ENCODE measurements at regions not wholly inside any gene's neighbourhood (a gene's known extent, or its start where the extent isn't known, plus 50 kb on each side); places are given as distances from the start of the nearest gene placed in this dataset.

DNA sequence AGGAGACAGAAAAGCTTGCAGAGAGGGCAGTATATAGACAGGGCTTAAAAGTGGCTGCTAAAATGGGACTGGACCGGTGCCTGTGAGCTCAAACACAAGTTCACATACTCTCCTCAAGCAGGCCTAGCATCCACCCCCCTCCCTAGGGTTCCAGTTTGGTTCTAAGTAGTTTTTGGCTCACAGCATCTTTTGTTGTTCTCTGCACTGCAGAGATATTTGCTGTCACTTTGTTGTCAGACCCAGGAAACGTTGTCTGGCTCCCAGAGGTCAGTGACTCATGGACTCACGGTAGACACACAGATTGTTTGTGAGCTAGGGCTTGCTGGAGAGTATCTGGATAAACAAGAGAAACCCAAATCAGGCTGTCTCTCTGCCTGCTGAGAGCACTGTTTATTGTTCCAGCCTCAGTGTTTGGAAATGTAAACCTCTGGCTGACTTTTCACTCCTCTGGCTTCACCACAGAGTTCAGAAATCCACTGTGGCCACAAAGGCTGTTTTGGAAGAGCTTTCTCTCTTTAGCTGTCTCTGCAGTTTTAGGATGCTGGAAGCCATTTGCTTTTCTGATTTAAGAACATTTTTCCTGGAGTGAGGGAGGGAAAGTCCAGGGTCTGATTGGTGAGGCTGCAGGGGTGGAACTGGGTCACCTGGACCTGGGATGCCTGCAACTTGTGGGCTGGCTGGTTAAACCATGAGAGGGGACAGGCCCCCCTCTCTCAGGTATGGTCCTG is 303.7 kb upstream of the PLET1 start:
- no peak overlapping the region for H3K9ac ChIP-seq (ENCODE audit: low read length)
- no peak overlapping the region for H3K4me3 ChIP-seq (ENCODE audit: low read length)
- H3K79me2 ChIP-seq (ENCODE audit: low read length): no peaks in the 10 kb centered on the region
- H3K4me2 ChIP-seq (ENCODE audit: low read depth, low read length, poor library complexity, severe bottlenecking): no peak overlapping the region
- no peaks in the 10 kb centered on the region for H4K20me1 ChIP-seq (ENCODE audit: insufficient read depth, low read depth, low read length)
- DNase-seq: no peak
- H3K27ac ChIP-seq (ENCODE audit: low read length): no peak overlapping the region
- no peaks in the 10 kb centered on the region for H3K36me3 ChIP-seq (ENCODE audit: insufficient read depth, low read length)
- no peaks in the 10 kb centered on the region for H3K9me3 ChIP-seq (ENCODE audit: low read length)
- peaks cover under 1% of the 10 kb centered on the region; the same call in 1 of the 2 replicates for H3K4me1 ChIP-seq (ENCODE audit: low read length)
- no peaks in the 10 kb centered on the region for H3K27me3 ChIP-seq (ENCODE audit: low read length)
- H2AFZ ChIP-seq (ENCODE audit: low read length): no peak overlapping the region
- H3K9me2 ChIP-seq (replicated peaks; ENCODE audit: insufficient read depth, low read length): no peaks in the 10 kb centered on the region

DNA sequence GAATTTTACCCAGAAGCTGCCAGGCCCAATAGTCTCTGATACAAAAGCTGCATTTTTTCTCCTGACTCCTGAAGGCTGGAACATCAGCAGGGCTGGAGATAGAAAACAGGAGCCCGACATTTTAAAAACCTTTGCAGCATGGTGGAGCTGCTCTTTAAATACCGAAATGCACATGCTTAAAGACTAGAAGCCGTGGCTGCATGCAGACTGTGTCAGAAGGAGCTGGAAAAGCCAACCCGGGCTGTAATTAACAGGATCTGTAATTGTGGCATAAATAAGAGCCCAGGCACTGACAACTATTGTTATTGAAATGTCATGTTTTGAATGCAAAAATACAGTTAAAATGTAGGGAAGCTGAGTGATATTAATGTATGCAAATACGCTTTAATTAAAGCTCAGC is 304.9 kb upstream of the PLET1 start:
- Histone ChIP-seq H3K27ac (ENCODE audit: low read length) (no peak overlapping the region), H3K9me2 (replicated peaks; ENCODE audit: insufficient read depth, low read length) (no peaks in the 10 kb centered on the region), H3K4me1 (ENCODE audit: low read length) (peaks cover 4% of the 10 kb centered on the region), H4K20me1 (ENCODE audit: insufficient read depth, low read depth, low read length) (no peaks in the 10 kb centered on the region), H2AFZ (ENCODE audit: low read length) (no peak overlapping the region), H3K36me3 (ENCODE audit: insufficient read depth, low read length) (no peaks in the 10 kb centered on the region), H3K9me3 (ENCODE audit: low read length) (no peaks in the 10 kb centered on the region), H3K27me3 (ENCODE audit: low read length) (no peaks in the 10 kb centered on the region), H3K9ac (ENCODE audit: low read length) (no peak overlapping the region), H3K79me2 (ENCODE audit: low read length) (no peaks in the 10 kb centered on the region), H3K4me3 (ENCODE audit: low read length) (no peak overlapping the region), H3K4me2 (ENCODE audit: low read depth, low read length, poor library complexity, severe bottlenecking) (no peak overlapping the region)
- DNase-seq: no peak

DNA sequence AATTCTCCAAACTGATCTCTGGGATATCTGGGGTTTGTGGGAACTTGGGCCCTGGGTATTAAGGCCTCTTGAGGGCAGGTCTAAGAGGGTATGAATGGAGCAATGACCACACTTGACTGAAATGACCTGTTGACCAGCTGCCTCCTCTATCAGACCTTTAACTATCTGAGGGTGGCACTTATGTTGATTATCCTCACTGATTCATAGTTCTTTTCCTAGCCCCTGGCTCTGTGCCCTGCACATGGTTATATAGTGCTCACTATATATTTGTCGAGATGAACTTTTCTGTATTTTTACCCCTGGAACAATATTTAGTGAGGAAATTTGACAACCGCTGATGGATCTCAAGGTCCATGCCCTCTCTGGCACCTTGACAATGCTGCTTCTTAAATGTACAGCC is 305.5 kb upstream of the PLET1 start:
- no peak overlapping the region for H3K9ac ChIP-seq (ENCODE audit: low read length)
- H3K27ac ChIP-seq (ENCODE audit: low read length): no peak overlapping the region
- no peak overlapping the region for H2AFZ ChIP-seq (ENCODE audit: low read length)
- H4K20me1 ChIP-seq (ENCODE audit: insufficient read depth, low read depth, low read length): no peaks in the 10 kb centered on the region
- H3K4me3 ChIP-seq (ENCODE audit: low read length): no peak overlapping the region
- no peaks in the 10 kb centered on the region for H3K27me3 ChIP-seq (ENCODE audit: low read length)
- H3K9me2 ChIP-seq (replicated peaks; ENCODE audit: insufficient read depth, low read length): no peaks in the 10 kb centered on the region
- H3K79me2 ChIP-seq (ENCODE audit: low read length): no peaks in the 10 kb centered on the region
- DNase-seq: no peak
- H3K36me3 ChIP-seq (ENCODE audit: insufficient read depth, low read length): no peaks in the 10 kb centered on the region
- no peak overlapping the region for H3K4me2 ChIP-seq (ENCODE audit: low read depth, low read length, poor library complexity, severe bottlenecking)
- no peaks in the 10 kb centered on the region for H3K9me3 ChIP-seq (ENCODE audit: low read length)
- H3K4me1 ChIP-seq (ENCODE audit: low read length): peaks cover 4% of the 10 kb centered on the region

DNA sequence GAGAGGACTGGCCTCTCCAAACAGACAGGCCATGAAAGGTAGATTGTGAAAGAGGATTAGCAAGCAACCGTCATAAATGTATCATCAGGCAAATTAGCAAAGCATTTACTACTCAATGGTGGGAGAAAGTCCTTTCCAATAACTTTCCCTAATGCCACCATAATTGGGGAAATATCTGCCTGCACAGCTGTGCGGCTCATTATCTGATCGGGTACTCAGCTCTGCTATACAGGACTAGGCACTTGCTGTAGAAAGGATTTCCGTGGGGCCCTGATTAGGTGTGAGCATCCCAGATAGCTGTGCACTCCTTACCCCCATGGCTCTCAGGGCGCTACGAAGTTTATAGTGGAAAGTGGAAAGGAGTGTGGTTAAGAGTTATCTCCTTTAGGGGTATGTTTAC is 309.7 kb upstream of the PLET1 start:
- no peaks in the 10 kb centered on the region for H3K9me2 ChIP-seq (replicated peaks; ENCODE audit: insufficient read depth, low read length)
- H2AFZ ChIP-seq (ENCODE audit: low read length): no peak overlapping the region
- no peak overlapping the region for H3K27ac ChIP-seq (ENCODE audit: low read length)
- peaks cover 4% of the 10 kb centered on the region for H3K4me1 ChIP-seq (ENCODE audit: low read length)
- no peak overlapping the region for H3K4me3 ChIP-seq (ENCODE audit: low read length)
- no peak overlapping the region for H3K9ac ChIP-seq (ENCODE audit: low read length)
- no peaks in the 10 kb centered on the region for H3K79me2 ChIP-seq (ENCODE audit: low read length)
- H3K9me3 ChIP-seq (ENCODE audit: low read length): no peaks in the 10 kb centered on the region
- no peak overlapping the region for H3K4me2 ChIP-seq (ENCODE audit: low read depth, low read length, poor library complexity, severe bottlenecking)
- no peaks in the 10 kb centered on the region for H3K27me3 ChIP-seq (ENCODE audit: low read length)
- no peaks in the 10 kb centered on the region for H3K36me3 ChIP-seq (ENCODE audit: insufficient read depth, low read length)
- H4K20me1 ChIP-seq (ENCODE audit: insufficient read depth, low read depth, low read length): no peaks in the 10 kb centered on the region
- no peak for DNase-seq

DNA sequence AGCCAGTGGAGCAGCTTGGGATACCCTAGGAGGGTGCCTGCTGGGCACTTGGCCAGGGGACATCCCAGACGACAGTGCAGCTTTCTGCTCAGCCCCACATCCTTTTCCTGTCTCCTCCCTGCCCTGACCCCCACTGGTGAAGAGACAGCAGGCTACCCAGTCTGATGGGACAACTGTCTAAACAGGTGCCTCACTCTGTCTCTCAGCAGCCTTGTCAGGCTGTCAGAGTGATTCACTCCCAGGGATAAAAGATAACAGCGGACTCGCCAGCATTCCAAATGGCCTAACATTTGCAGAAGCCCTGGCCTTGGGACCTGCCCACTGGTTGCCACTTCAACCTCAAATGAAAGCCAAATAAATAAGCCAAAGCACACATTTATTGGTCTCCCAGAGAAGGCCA is 318.6 kb upstream of the PLET1 start:
- Histone ChIP-seq H3K9me2 (replicated peaks; ENCODE audit: insufficient read depth, low read length) (no peaks in the 10 kb centered on the region), H3K9me3 (ENCODE audit: low read length) (no peaks in the 10 kb centered on the region), H3K36me3 (ENCODE audit: insufficient read depth, low read length) (no peaks in the 10 kb centered on the region), H3K4me3 (ENCODE audit: low read length) (no peak overlapping the region), H4K20me1 (ENCODE audit: insufficient read depth, low read depth, low read length) (no peaks in the 10 kb centered on the region), H3K4me2 (ENCODE audit: low read depth, low read length, poor library complexity, severe bottlenecking) (no peak overlapping the region), H3K79me2 (ENCODE audit: low read length) (no peaks in the 10 kb centered on the region), H2AFZ (ENCODE audit: low read length) (no peak overlapping the region), H3K27ac (ENCODE audit: low read length) (no peak overlapping the region), H3K9ac (ENCODE audit: low read length) (no peak overlapping the region), H3K4me1 (ENCODE audit: low read length) (peaks cover 15% of the 10 kb centered on the region), H3K27me3 (ENCODE audit: low read length) (no peaks in the 10 kb centered on the region)
- no peak for DNase-seq

DNA sequence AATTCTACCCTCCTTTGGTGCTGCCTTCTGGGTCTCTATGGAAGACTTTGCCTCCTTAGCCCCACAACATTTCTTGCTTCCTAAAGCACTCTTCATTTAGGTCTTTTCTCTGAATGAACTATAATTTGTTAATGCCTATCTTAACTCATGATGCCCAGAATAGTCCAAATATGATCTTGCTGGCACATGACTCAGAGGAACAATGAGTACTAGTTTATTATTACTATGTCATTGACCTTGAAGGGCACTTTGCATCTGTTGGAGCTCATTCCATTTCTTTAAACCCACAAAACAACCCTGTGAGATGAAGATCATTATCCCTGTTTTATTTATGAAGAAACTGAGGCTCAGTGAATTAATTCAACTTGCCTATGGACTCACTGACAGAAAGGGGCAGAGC is 320.2 kb upstream of the PLET1 start:
- no peaks in the 10 kb centered on the region for H3K27me3 ChIP-seq (ENCODE audit: low read length)
- H2AFZ ChIP-seq (ENCODE audit: low read length): no peak overlapping the region
- H3K79me2 ChIP-seq (ENCODE audit: low read length): no peaks in the 10 kb centered on the region
- H3K9ac ChIP-seq (ENCODE audit: low read length): no peak overlapping the region
- DNase-seq: no peak
- no peaks in the 10 kb centered on the region for H4K20me1 ChIP-seq (ENCODE audit: insufficient read depth, low read depth, low read length)
- H3K4me3 ChIP-seq (ENCODE audit: low read length): no peak overlapping the region
- H3K4me1 ChIP-seq (ENCODE audit: low read length): peaks cover 15% of the 10 kb centered on the region
- no peaks in the 10 kb centered on the region for H3K36me3 ChIP-seq (ENCODE audit: insufficient read depth, low read length)
- no peak overlapping the region for H3K4me2 ChIP-seq (ENCODE audit: low read depth, low read length, poor library complexity, severe bottlenecking)
- H3K27ac ChIP-seq (ENCODE audit: low read length): no peak overlapping the region
- H3K9me3 ChIP-seq (ENCODE audit: low read length): no peaks in the 10 kb centered on the region
- H3K9me2 ChIP-seq (replicated peaks; ENCODE audit: insufficient read depth, low read length): no peaks in the 10 kb centered on the region

DNA sequence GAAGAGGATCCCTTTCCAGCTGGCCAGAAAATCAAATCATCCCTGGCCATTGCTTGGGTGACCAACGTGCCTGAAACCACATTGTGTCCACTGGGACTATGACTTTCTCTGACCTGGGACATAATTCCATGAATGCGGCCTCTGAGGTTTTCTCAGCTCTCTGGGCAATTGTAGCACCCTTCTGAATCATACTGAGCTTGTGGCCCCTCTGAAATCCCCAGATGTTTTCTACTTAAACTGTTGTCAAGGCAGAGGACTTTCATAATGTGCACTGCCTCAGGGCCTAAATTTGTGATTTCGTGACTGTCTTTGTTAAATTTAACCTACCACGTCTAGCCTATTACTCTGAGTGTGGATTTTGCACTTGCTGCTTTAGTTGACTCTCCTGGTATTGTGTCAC is 321.1 kb upstream of the PLET1 start:
- Histone ChIP-seq H2AFZ (ENCODE audit: low read length) (no peak overlapping the region), H3K4me3 (ENCODE audit: low read length) (no peak overlapping the region)

DNA sequence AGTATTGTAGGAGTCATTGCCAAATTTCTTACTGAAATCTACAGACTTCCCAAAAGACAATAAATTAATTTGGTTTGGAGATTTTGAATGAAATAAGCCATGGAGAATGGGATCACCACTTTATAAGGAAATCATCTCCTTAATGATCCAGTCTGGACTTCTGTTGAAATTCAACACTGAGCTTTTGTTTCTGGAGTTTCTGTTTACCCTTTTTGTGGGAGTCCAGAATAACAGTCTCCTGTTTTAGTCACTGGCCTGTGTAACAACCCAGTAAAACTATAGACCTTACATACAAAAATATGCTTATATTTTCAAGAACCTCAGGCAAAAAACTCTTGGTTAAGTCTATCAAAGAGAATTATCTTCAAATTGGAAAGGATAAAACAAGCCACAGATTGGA is 321.7 kb upstream of the PLET1 start:
- H3K36me3 ChIP-seq (ENCODE audit: insufficient read depth, low read length): no peaks in the 10 kb centered on the region
- H3K4me2 ChIP-seq (ENCODE audit: low read depth, low read length, poor library complexity, severe bottlenecking): no peak overlapping the region
- no peak overlapping the region for H3K27ac ChIP-seq (ENCODE audit: low read length)
- H3K27me3 ChIP-seq (ENCODE audit: low read length): no peaks in the 10 kb centered on the region
- DNase-seq: no peak
- H3K9me2 ChIP-seq (replicated peaks; ENCODE audit: insufficient read depth, low read length): no peaks in the 10 kb centered on the region
- H3K79me2 ChIP-seq (ENCODE audit: low read length): no peaks in the 10 kb centered on the region
- H3K4me1 ChIP-seq (ENCODE audit: low read length): peaks cover 15% of the 10 kb centered on the region
- H3K4me3 ChIP-seq (ENCODE audit: low read length): no peak overlapping the region
- H2AFZ ChIP-seq (ENCODE audit: low read length): no peak overlapping the region
- no peak overlapping the region for H3K9ac ChIP-seq (ENCODE audit: low read length)
- H3K9me3 ChIP-seq (ENCODE audit: low read length): no peaks in the 10 kb centered on the region
- H4K20me1 ChIP-seq (ENCODE audit: insufficient read depth, low read depth, low read length): no peaks in the 10 kb centered on the region

More for the DNA sequence above, 321.1 kb upstream of the PLET1 start:
- Histone ChIP-seq H3K36me3 (ENCODE audit: insufficient read depth, low read length) (no peaks in the 10 kb centered on the region), H4K20me1 (ENCODE audit: insufficient read depth, low read depth, low read length) (no peaks in the 10 kb centered on the region), H3K9ac (ENCODE audit: low read length) (no peak overlapping the region), H3K9me2 (replicated peaks; ENCODE audit: insufficient read depth, low read length) (no peaks in the 10 kb centered on the region), H3K79me2 (ENCODE audit: low read length) (no peaks in the 10 kb centered on the region), H3K4me2 (ENCODE audit: low read depth, low read length, poor library complexity, severe bottlenecking) (no peak overlapping the region), H3K4me1 (ENCODE audit: low read length) (peaks cover 15% of the 10 kb centered on the region), H3K27me3 (ENCODE audit: low read length) (no peaks in the 10 kb centered on the region), H3K9me3 (ENCODE audit: low read length) (no peaks in the 10 kb centered on the region), H3K27ac (ENCODE audit: low read length) (no peak overlapping the region)
- DNase-seq: no peak

Data from Karpas-422 (cell line).